HT-29 (cell line): ENCODE measurements at regions not wholly inside any gene's neighbourhood (a gene's known extent, or its start where the extent isn't known, plus 50 kb on each side); places are given as distances from the start of the nearest gene placed in this dataset.

Experiments
- DNase-seq: peaks from one replicate; pipeline ENCODE4 v3.0.0-alpha.2; 2015; ENCODE audit warnings: low spot score

DNA sequence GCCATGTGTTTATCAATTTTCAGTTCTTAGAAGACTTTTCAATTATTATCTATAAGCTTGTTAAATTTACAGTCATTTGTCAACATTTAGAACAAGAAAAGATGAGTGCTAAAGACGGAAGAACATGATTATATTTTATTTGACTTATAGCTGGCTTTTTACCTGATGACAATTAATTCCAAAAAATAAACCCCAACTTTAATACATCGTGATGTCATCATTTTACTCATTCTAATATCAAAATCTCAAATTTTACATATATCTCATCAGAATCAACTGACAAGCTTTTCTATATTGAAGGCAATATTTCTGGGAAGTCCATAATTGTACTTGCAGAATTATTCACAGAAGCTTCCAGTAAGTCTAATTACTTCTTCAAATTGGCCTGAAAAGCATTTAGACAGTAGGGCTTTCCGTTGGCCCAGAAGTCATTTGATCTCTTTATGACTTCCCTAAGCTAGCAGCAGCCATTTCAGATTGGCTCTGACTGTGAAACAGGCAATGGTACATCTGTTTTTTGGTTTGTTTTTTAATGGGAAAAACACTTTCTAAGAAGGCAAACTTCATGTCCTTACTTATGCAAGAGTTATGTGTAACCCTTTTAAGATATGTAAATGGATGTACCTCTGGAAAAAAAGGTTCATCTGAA is 234.7 kb upstream of the PLSCR5 start:
- no peak for DNase-seq

DNA sequence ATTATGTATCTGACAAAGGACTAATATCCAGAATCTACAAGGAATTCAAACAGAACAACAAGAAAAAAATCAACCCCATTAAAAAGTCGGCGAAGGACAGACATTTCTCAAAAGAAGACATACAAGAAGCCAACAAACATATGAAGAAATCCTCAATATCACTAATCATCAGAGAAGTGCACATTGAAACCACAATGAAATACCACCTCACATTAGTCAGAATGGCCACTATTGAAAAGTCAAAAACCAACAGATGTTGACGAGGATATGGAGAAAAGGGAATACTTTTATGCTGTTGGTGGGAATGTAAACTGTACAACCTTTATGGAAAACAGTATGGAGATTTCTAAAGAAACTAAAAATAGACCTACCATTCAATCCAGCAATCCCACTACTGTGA is 233.1 kb upstream of the PLSCR5 start:
- DNase-seq = no peak

DNA sequence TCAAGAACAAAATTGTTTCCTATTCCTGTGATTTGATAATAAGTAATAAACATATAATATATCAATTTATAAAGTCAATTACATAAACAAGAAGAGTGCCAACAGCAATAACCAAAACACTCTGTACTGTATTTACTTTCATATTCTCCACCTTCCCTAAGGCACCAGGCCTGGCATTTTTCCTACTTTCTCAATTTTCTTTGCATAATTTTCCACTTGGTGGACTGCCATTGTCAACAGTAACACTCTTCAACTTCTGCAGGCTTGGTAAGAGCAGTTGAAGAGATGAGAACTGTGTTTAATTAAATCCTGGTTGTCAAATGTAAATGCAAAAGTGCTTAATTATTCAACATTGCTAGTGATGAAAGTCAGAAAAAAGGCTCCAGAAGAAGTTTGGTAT is 229.8 kb upstream of the PLSCR5 start:
- no peak for DNase-seq

- no peak for DNase-seq
Measured at GRCh38 chr3:146832857-146833458, 227.8 kb upstream of the PLSCR5 start.

GRCh38 chr3:146831659-146832058 is 226.5 kb upstream of the PLSCR5 start:
- no peak for DNase-seq

- DNase-seq = no peak
Measured at GRCh38 chr3:146830231-146830630, 225.1 kb upstream of the PLSCR5 start.

- no peak for DNase-seq
Measured at GRCh38 chr3:146827836-146828235, 222.7 kb upstream of the PLSCR5 start.

GRCh38 chr3:146823622-146824021 is 218.5 kb upstream of the PLSCR5 start:
- no peak for DNase-seq

- no peak for DNase-seq
Measured at GRCh38 chr3:146818866-146819265, 213.7 kb upstream of the PLSCR5 start.

GRCh38 chr3:146818301-146818700 is 213.2 kb upstream of the PLSCR5 start:
- DNase-seq = no peak

DNA sequence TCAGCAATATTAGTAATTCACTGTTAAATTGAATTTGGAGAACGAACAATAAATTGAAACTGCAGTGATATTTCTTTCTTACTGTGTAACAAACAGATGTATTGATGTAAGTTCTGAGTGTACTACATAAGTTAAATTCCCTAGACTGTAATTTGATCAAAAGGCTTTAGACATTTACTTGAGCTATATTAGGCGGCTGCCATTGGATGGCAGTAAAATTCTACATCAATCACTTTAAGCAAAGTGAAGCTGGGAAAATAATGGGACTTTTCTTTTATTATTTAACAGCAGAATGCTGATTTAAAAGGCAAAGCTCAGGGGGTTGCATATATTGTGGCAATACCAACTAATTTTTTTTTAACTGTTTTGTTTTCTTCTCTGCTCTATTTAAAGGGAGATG is 212.6 kb upstream of the PLSCR5 start:
- peak; percentile 19 for DNase-seq

- DNase-seq = no peak
Measured at GRCh38 chr3:146814601-146815315, 209.6 kb upstream of the PLSCR5 start.

- no peak for DNase-seq
Measured at GRCh38 chr3:146813496-146813895, 208.3 kb upstream of the PLSCR5 start.

DNA sequence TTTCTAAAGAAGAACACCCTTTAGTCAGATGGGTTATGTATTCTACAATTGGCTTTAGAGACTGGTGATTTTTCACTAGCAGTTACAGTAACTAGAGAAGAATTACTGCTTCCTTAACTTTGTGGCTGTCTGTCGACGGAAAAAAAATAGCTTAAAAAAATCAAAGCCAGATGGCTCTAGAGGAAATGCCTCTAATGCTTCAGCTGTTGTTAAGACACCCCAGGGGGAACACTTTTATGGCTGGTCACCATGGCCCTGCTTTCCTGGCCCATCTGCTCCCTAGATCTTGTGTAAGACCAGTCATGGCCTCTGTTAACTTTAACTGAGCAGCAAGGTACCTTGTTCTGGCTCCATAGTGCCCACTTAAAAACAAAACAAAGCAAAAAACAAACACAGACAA is 198.6 kb upstream of the PLSCR5 start:
- DNase-seq = no peak

DNA sequence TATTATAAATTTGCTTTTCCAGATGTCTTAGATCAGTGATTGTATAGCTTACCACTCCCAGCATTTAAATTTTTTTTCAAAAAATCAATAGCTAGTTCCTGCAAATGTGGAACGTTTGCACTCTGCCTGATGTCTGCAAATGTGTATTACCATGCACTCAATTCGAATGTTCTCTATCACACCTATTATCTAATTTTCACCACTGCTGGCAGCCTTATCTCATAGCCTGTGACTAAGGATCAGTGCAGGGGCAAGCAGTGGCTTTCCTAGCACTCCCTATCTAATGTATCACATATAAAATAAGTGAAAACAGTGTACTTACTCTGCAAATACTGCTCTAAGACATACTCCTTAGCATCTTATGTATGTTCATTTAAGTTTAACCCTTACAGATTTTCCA is 196.3 kb upstream of the PLSCR5 start:
- DNase-seq = no peak

DNA sequence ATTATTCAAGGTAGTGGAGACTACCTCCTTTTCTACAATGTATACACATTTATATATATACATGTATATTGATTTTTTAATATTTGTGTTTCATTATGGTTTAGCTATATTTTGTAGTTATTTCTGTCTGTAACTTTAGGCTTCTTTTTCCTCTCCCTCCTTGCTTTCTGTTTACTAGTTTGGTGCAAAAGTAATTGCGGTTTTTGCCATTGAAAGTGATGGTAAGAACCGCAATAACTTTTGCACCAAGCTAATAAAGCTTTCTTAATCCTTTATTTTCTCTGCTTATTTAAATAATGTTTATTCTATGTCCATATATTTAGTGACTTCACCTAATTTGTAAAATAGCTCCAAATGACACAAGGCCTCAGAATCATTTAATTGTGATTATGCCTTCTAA is 195.3 kb upstream of the PLSCR5 start:
- no peak for DNase-seq

DNA sequence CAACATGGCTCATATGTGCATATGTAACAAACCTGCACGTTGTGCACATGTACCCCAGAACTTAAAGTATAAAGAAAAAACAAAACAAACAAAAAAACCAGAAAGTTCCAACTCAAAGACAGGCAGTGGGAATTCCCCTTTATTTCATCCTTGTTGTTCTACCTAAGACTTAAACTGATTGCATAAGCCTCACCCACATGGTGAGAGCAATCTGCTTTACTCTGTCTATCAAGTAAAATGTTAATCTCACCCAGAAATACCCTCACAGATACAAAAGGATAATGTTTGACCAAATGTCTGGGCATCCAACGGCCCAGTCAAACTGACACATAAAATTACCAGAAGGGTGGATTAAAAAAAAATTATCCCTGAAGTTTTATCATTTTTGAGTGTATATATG is 190.9 kb upstream of the PLSCR5 start:
- no peak for DNase-seq

- no peak for DNase-seq
Measured at GRCh38 chr3:146783446-146783845, 178.3 kb upstream of the PLSCR5 start.

GRCh38 chr3:146781606-146782005 is 176.5 kb upstream of the PLSCR5 start:
- no peak for DNase-seq

GRCh38 chr3:146781059-146781458 is 175.9 kb upstream of the PLSCR5 start:
- DNase-seq = no peak

DNA sequence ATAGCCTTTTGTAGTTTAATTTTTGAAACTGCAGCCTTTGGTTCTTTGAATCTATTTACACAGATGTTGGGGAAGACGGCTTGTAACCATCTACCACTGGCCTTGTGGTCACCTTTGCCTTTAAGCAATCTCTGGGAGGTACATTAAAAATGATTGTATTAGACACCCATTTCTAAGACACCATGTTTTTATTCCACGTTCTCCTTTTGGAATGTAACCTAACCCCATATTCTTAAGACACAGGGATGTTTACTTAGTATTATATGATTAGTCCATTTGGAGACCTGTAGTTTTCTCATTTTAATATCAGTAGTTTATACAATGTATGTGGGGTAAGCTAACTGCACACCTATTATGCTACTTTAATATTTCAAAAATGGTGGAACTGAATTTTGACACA is 175.1 kb upstream of the PLSCR5 start:
- DNase-seq = no peak

GRCh38 chr3:146777941-146778340 is 172.8 kb upstream of the PLSCR5 start:
- no peak for DNase-seq

DNA sequence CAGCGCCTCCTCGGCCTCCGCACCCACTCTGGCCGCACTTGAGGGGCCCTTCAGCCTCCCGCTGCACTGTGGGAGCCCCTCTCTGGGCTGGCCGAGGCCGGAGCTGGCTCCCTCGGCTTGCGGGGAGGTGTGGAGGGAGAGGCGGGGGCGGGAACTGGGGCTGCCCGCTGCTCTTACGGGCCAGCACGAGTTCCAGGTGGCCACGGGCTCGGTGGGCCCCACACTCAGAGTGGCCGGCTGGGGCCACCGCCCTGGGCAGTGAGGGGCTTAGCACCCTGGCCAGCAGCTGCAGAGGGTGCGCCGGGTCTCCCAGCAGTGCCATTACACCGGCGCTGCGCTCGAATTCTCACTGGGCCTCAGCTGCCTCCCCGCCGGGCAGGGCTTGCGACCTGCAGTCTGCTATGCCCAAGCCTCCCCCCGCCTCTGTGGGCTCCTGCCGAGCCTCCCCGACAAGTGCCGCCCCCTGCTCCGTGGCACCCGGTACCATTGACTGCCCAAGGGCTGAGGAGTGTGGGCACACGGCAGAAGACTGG is 167.1 kb upstream of the PLSCR5 start:
- DNase-seq = no peak
